GM18907 (cell line): ENCODE measurements at regions not wholly inside any gene's neighbourhood (a gene's known extent, or its start where the extent isn't known, plus 50 kb on each side); places are given as distances from the start of the nearest gene placed in this dataset.
"Not testable (repeated sequence)": the region's sequence is repeated elsewhere in the genome, so short reads cannot be mapped to it uniquely, and the experiment has no call there.

Experiments used
- ATAC-seq: cut with Tn5 transposase; IDR thresholded peaks from one replicate; pipeline ENCODE4 v1.9.1; 2021; ENCODE audit warnings: mild to moderate bottlenecking, moderate library complexity; ENCODE audit not compliant: unreplicated experiment

DNA sequence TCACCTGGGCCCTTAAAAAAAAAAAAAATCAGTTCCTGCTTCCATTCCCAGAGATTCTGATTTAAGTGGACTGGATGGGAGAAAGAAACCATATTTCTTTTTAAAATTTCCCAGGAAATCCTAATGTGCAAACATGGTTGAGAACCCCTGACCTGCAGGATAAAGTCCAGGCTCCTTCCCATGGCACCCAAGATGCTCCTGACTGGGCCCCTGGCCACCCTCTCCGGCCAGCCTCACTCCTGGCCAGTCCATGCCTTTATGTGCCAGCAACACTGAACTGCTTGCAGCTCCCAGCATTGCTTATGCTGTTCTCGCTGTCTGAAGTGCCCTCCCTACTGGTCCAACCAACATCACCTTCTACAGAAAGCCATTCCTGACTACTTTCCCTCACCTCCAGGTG lies 93.9 kb downstream of the TEX35 start:
- ATAC-seq, result no peak

DNA sequence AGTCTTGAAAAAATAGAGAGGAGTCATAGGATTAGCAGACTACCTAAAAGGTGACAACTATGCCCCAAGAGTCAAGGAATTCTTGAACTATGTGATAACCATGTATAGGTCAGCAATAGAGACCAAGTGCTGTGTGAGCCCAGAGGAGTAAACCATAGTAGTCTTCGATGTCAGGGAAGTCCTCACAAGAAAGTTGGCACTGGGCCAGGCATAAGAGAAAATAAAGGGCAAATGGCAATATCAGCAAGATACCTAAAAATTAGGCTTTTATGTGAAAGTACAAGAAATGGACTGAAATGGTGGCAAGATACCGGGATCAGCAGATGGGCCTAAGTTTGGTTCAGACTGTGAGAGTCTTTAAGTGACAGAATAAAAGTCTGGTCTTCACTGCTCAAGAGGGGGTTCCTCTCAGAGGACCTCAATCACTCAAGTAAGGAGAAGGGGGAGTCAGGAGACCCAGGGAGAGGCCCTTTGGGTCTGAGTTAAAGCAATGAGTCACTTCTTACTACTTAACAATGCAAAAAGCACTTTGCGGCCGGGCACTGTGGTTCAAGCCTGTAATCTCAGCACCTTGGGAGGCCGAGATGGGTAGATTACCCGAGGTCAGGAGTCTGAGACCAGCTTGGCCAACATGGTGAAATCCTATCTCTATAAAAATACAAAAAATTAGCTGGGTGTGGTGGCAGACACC lies 95.0 kb downstream of the TEX35 start:
- ATAC-seq, result peak; percentile 73

DNA sequence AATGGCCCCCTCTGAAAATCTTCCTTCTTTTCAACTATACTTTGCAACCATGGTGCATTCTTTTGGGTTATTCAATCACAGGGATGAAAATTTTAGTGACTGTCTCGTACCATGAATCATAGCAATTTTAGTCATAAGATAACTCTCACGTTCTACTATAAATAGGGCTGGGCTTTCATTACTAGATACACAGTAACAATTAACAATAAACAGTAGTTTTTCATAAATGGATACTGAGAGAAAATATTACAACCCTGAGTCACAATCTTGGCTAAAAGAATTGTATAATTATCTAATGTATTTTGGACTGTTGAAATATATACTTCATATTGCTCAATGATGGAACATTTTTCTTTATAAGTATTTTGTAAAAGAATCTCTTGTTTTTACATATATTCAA lies 96.1 kb downstream of the TEX35 start:
- no peak for ATAC-seq

DNA sequence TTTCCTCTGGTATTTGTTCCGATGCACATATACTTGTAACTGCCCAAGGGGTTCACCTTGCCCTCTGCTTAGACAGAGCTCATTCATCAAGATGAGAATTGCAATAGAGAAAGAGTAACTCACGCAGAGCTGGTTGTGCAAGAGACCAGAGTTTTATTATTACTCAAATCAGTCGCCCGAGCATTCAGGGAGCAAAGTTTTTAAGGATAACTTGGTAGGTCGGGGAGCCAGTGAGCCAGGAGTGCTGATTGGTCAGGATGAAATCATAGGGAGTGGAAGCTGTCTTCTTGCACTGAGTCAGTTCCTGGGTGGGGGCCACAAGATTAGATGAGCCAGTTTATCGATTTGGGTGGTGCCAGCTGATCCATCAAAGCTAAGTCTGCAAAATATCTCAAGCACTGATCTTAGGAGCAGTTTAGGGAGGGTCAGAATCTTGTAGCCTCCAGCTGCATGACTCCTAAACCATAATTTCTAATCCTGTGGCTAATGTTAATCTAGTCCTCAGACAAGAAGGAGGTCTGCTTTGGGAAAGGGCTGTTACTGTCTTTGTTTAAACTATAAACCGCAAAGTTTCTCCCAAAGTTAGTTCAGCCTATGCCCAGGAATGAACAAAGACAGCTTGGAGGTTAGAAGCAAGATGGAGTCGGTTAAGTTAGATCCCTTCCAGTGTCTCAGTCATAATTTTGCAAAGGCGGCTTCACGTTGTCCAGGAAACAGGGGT lies 97.9 kb downstream of the TEX35 start:
- ATAC-seq, result not testable (repeated sequence)

DNA sequence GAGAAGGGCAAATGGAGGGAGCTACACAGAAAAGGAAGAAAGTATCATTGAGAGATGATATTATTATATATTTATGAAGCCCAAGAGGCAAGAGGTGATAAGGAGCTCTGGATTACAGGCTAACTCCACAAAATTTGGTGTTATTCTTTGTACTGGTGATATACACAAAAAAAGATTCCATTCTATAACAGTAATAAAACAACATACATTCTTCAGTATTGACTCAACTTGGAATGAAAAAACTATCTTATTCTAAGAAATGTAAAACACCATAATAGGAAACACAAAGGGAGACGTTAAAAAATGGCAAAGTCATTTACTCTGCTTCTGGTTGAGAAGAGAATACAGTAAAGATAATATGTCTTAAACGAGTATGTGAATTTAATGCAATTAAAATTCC lies 99.4 kb downstream of the TEX35 start:
- no peak for ATAC-seq

DNA sequence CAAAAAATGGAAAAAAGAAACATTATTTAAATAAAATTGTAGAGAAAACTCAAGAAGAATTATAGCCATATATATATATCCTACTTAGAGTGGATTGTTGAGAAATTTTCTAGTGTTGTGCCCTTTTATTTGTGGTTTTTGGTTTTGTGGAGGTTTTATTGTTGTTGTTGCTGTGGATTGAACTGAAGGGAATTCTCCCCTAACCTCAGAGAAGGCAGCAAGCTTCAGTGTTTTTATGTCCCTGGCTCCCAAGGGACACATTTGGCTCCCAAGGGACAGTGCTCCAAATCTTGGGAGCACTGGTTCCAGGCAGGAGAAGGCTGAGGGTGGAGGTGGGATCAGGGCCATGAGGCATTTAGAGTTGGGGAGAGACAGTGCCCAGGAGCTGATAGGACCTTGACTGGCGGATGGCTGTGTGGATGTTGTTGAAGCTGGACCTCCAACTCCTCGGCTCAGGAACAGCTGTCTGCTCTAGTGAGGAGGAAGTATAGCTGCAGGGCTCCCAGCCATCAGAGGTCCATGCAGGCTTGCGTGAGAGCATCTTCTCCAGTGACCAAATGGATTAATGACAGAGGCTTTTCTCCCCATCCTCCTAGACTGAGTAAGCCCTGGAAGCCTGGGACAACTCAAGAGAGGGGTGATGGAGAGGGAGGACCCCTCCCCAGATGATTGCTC lies 100.5 kb downstream of the TEX35 start:
- ATAC-seq, result no peak

DNA sequence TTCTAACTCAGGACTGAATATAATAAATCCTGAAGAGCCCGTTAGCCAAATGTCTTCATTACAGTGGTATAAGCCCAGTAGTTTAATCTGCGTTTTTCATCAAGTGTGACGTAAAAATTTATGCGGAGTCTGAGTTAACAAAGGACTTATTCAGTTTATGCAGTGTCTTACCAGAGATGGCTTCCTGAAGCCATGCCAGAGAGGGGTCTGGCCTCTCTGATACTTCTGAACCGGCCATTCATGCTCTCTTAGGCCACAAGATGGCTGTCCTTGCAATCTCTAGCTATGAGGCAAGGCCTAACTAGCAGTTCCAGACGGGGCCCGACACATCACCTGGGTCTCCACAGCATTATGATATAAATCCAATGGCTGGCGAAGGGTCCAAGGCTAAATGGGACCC lies 101.4 kb downstream of the TEX35 start:
- no peak for ATAC-seq

DNA sequence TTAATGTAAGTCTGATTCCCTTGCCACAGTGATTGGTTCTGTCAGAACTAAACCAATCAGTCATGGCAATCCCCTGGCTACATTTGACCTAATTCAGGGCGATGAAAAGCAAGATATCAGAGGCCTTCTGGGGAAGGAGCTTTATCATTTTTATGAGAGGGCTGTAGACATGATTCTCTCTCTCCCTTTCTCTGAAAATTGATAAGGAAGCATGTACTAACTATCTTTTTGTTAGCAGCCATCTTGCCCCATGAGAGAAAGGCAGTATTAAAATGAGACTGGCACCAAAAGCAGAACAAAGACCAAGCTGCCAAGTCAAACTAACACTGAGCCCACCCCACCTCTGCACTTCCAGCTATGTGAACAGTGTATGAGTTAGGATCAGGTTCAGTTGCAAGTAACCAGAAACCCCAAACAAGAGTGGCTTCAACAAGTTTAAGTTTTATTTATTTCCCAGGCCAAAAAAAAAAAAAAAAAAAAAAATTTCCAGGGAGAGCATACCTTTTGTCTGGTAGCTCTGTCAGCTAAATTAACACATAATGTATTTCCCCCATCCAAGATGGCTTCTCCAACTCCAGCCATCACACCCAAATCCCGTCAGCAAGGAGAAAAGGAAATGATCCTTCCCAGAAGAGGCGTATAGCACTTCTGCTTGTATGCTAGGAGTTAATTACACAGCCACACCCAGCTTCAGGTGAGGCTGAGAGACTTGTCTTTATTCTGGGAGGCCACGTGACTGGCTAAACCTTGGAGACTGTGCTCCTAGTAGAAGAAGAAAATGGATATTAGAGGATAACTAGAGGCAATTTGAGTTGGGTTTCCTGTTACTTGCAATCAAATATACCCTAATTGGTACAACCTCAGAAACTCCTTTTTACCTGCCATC lies 105.8 kb upstream of the RALGPS2 start:
- ATAC-seq, result no peak

DNA sequence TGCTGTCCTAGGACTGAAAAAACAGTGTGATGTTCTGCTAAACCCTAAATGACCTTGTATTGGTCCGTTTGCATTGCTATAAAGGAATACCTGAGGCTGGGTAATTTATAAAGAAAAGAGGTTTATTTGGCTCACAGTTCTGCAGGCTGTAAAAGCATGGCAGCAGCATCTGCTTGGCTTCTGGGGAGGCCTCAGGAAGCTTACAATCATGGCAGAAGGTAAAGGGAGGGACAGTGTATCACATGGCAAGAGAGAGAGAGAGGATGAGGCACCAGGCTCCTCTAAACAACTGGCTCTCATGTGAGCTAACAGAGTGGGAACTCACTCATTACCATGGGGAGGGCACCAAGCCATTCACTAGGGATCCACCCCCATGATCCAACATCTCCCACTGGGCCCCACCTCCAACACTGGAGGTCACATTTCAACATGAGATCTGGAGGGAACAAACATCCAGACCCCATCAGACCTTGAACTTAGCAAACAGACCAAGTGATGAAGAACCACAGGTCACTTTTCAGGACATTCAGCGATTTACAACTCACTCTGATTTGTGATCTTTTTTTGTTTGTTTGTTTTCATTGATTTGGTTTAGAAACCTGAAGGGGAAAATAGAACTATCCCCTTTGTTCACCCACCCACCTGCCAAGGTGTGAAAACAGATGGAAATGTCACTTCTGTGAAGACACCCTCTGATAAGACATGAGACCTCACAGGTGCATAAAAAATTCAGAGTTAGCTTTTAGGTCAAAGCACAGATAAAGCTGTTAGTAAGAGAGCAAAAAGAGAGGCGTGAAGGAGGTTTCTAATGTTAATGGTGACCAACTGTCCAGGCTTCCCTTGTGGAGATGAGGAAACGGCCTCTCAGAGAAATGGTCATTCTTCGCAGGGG lies 104.2 kb upstream of the RALGPS2 start:
- no peak for ATAC-seq

DNA sequence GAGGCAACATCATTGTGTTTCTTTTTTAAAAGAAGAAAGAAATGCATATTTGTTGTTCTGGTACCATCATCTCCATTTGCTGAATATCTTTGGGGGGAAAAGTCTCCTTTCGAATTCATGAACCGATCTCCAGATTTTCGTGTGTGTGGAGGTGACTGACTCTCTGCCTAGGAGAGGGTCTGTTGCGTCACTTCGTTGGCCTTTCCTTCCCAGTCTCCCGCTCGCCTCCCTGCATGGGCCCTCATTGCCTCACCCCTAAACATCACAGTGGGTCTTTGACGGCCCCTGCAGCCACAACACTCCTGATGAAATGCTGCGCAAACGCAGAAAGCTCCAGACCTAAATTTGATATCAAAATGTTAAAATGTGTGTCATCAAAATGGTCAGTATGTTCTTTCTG lies 103.2 kb upstream of the RALGPS2 start:
- no peak for ATAC-seq

DNA sequence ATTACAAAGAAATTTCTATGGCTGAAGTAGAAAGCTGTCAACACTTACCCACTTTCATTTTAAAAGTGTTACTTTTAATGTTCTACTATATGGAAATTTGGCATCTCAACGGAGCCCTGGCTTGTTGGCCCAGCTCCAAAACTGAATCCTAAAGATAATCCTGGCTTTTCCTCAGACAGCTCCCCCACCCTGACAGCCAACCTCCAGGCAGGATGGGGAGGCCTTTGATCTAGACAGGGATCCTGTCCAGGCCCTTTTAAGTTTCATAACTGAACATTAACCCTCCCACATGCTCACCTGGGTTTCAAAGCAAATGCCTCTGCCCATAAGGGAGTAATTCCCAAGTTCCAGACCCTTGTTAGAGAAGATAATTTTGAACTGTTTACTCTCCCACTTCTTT lies 99.3 kb upstream of the RALGPS2 start:
- ATAC-seq, result no peak

DNA sequence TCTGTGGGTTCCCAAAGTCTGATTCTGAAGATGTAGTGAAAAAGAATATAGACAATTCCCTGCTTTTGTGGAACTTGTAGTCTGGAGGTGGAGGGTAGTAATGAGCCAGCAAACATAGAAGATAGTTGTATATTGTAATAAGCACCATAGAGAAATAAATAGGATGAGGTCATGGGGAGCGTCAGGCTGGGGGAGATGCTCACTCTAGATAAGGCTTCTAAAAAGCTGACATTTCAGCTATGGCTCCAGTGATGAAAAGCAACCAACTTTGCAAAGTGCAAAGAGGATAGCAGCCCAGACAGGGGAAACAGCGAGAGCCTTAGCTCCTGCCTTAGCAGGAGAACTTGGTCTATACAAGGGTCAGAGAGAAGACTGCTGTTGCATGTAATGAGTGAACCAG lies 98.0 kb upstream of the RALGPS2 start:
- ATAC-seq, result no peak

DNA sequence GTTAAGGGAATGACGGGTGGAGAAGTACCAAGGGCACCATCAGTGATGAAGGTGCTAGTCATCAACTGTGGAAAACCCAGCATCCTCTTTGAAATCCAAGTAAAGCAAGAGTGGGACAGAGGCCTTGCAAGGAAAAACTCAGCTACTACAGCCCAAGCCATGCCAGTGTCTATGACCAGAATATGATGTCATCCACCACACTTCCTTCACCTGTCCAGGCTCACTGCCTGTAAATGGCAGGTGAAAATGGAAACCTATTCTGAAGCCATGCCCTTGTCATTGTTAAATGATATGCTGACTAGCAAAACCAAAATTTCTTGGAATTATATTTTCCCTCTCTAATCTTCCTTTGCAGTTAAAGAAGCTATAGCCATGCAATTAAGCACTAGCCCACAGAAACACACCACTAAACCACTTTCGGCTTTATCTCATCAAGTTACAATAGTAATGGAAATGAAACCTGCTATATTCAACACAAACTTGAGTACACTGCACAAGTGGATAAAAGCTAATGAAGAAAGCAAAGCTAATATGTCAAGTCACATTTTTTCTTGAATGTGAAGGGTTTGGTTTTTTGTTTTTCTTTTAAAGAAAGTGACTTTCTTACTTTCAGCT lies 96.3 kb upstream of the RALGPS2 start:
- no peak for ATAC-seq

DNA sequence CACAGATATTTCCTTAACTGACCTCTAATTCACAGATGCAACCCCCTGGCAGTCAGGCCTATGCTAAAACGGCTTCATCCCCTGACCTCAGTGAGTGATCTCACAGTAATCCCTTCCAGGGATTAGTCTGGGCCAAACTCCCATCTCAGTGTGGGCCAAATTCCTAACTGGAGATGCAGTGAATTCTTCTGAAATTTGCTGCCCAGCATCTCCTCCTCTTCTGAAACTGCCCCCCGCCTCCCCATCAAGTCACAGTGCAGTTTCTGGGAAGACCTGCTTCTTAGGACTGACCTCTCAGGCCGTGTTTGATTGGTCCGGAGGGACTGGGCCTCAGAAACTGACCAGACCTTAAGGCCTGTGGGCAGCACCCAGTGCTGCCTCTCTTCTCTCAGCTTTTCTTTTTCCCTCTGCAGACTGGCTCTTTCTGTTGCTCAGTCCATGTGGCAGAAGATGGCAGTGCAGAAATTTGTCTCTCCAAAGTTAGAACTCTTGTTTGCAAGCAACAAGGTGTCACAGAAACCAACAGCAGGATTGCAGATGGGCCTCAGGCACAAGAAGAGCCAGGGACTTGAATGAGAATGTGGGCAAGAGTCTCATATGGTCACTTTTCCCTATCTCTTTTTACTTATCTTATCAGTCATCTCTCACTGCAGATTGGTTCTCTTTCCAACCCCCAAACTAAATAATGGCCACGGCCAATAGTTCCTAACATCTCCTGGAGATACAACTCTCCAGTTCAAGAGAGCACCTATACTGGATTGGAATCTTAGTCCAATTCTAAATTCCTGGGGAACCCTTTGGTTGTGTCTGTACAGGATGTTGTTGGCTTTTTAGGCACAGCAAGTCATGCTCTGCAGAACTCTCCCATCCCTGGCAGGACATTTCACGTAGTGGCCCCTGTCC lies 95.5 kb upstream of the RALGPS2 start:
- ATAC-seq, result no peak

DNA sequence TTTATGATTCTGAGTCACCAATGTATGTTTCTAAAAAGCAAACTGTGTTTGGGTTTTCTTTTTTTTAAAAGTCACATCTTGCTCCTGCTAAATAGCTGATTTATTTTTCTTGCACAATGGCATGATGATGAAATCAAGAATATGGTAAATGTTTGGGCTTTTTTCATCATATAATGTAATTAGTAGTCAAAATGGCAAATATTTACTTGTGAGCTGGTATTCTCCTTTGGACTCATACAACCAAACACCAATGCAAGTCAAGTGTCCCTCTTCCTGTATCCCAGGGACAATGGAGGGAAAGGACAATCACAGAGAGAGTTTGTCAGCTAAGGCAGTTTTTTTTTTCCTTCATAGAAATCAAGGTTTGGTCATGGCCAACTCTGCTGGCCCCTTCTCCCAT lies 94.6 kb upstream of the RALGPS2 start:
- ATAC-seq, result no peak

DNA sequence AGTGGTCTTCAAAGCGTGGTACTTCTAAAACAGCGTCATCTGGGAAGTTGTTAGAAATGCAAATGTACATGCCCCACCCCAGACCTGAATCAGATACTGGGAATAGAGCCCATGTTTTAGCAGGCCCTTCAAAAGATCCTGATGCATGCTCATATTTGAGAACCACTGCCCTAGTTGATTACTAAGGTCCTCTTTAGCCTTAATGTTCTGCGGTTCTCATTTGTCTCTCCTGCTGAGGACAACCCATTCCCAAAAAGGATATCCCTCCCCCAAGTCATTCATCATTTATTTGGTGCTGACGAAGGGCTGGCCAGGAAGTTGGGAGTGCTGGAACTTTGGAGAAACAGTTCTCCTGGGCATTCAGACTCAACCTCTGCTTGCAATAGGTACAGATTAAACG lies 92.4 kb upstream of the RALGPS2 start:
- ATAC-seq, result no peak

DNA sequence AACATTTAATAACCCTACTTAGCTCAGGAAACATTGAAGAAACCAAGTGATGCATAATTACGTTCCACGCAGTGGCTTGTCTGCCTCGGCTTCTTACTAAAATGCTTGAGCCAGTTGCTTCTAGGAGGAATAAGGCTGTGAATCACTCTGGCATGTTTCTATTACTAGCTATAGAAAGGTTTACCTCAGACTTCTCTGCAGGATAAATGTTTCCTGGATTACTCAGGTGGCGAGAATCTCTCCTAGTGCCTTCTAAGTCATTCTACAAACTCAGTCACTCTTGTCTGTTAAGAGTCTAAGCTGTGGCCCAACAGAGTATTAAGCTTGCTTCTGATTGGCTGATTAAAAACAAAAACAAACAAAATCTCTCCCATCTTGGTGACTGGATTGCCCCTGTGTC lies 92.0 kb upstream of the RALGPS2 start:
- ATAC-seq, result no peak

DNA sequence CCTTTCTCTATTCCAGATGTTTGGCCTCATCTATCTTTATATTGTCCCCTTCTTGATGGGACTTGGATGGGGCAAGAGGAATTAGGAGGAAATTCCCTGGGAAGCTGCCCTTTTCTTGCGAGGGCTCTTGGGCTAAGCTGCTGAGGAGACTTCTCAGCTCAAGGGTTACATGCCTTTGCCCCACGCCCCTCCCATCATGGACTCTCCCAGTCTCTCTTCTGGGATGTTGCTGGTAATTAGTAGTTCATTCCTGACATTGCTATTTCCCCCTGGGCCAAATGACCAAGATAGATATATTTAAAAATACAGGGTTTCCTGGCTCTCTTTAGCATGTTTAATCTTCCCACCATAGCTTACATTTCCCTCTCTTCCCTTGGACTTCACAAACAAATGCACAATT lies 90.6 kb upstream of the RALGPS2 start:
- ATAC-seq, result no peak

DNA sequence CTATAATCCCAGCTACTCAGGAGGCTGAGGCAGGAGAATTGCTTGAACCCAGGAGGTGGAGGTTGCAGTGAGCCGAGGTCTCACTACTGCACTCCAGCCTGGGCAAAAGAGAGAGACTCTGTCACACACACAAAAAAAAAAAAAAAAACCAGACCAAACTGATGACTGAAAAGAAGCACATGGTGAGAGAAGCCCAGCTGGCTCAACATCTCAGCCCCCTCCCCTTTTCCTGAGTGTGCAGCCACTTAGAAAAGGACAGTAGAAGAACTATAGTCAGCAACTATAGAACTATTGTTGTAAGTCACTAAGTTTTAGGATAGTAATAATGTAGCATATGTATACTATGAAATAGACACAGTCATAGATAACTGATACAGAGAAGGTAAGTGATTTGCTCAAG lies 87.2 kb upstream of the RALGPS2 start:
- no peak for ATAC-seq
